IMR-90 (cell line): ENCODE measurements at regions not wholly inside any gene's neighbourhood (a gene's known extent, or its start where the extent isn't known, plus 50 kb on each side); places are given as distances from the start of the nearest gene placed in this dataset.

Source experiments
- ATAC-seq: fragments of 200-7000 bp; cut with Tn5 transposase; 2 replicates; pipeline ENCODE4 v1.9.1; 2020; ENCODE audit warnings: low read depth, mild to moderate bottlenecking, moderate library complexity
- BruUV-seq: library from RNA; stranded (reverse); fragments of 400-500 nt; replicated peaks from 2 replicates; lab custom pipeline; 2021; lab: Mats Ljungman, UMichigan
- CTCF ChIA-PET: fragments of 300-600 bp; formaldehyde crosslinking; extraction: SDS; loops from one replicate; lab custom pipeline; 2021; ENCODE audit warnings: antibody characterized with exemption; lab: Yijun Ruan, JAX
- POLR2A ChIA-PET: fragments of 300-600 bp; sonication (Branson Sonifier 250); formaldehyde crosslinking; loops from one replicate; lab custom pipeline; 2022; ENCODE audit warnings: antibody characterized with exemption; ENCODE audit not compliant: unreplicated experiment; lab: Charles Lee
- DNase-seq: peaks from one replicate; pipeline ENCODE4 v3.0.0; 2013
- H2AFZ ChIP-seq: replicated peaks from 2 replicates; pipeline ENCODE3; 2013; ENCODE audit warnings: low read length, mild to moderate bottlenecking; ENCODE audit not compliant: poor library complexity
- H2AK5ac ChIP-seq: 2 replicates; pipeline ENCODE4 v1.6.1; 2013; ENCODE audit warnings: low read depth, low read length, inconsistent platforms
- H2AK9ac ChIP-seq: replicated peaks from 2 replicates; pipeline ENCODE3; 2013; ENCODE audit warnings: mild to moderate bottlenecking, low read depth, low read length, moderate library complexity; ENCODE audit not compliant: poor library complexity
- H2BK120ac ChIP-seq: 2 replicates; pipeline ENCODE4 v1.6.1; 2013; ENCODE audit warnings: low read depth, low read length, inconsistent platforms
- H2BK15ac ChIP-seq: 3 replicates; pipeline ENCODE4 v1.6.1; 2013; ENCODE audit warnings: low read depth, low read length, inconsistent platforms
- H2BK20ac ChIP-seq: 2 replicates; pipeline ENCODE4 v1.6.1; 2013; ENCODE audit warnings: low read depth, mild to moderate bottlenecking, inconsistent platforms, low read length, moderate library complexity
- H2BK5ac ChIP-seq: 2 replicates; pipeline ENCODE4 v1.6.1; 2013; ENCODE audit warnings: mild to moderate bottlenecking, low read depth, low read length, inconsistent platforms; ENCODE audit not compliant: poor library complexity, severe bottlenecking
- H3K14ac ChIP-seq: replicated peaks from 2 replicates; pipeline ENCODE4 v1.6.1; 2013; ENCODE audit warnings: low read depth, low read length, inconsistent platforms
- H3K18ac ChIP-seq: 2 replicates; pipeline ENCODE4 v1.6.1; 2013; ENCODE audit warnings: low read depth, low read length, control low read depth
- H3K23ac ChIP-seq: 2 replicates; pipeline ENCODE4 v1.6.1; 2013; ENCODE audit warnings: low read depth, low read length, inconsistent platforms
- H3K27ac ChIP-seq: 2 replicates; pipeline ENCODE4 v1.5.1; 2013; ENCODE audit warnings: mild to moderate bottlenecking, control low read depth, low read length; ENCODE audit not compliant: insufficient read depth
- H3K27me3 ChIP-seq: 2 replicates; pipeline ENCODE4 v1.6.1; 2013; ENCODE audit warnings: low read length; ENCODE audit not compliant: control insufficient read depth, insufficient read depth
- H3K36me3 ChIP-seq: 2 replicates; pipeline ENCODE4 v1.6.1; 2013; ENCODE audit warnings: low read length, mixed read lengths; ENCODE audit not compliant: control insufficient read depth, insufficient read depth
- H3K4ac ChIP-seq: 2 replicates; pipeline ENCODE4 v1.6.1; 2013; ENCODE audit warnings: low read depth, low read length, inconsistent platforms
- H3K4me1 ChIP-seq: 2 replicates; pipeline ENCODE4 v1.6.1; 2013; ENCODE audit warnings: low read length, mixed read lengths; ENCODE audit not compliant: control insufficient read depth, insufficient read depth
- H3K4me2 ChIP-seq: 2 replicates; pipeline ENCODE4 v1.6.1; 2013; ENCODE audit warnings: low read depth, mild to moderate bottlenecking, control low read depth, low read length, moderate library complexity
- H3K4me3 ChIP-seq: 2 replicates; pipeline ENCODE4 v1.5.1; 2013; ENCODE audit warnings: low read depth, mild to moderate bottlenecking, control low read depth, low read length, moderate library complexity; ENCODE audit not compliant: insufficient read depth
- H3K56ac ChIP-seq: 2 replicates; pipeline ENCODE4 v1.6.1; 2013; ENCODE audit warnings: low read length, inconsistent platforms; ENCODE audit not compliant: insufficient read depth; ENCODE audit errors: extremely low read depth
- H3K79me1 ChIP-seq, 2 experiments: 2 replicates each; pipeline ENCODE4 v1.6.1; 2013; ENCODE audit warnings: low read length in 2 of 2, inconsistent platforms in 1 of 2, low read depth in 1 of 2
- H3K9ac ChIP-seq: 2 replicates; pipeline ENCODE4 v1.6.1; 2013; ENCODE audit warnings: low read depth, low read length, control low read depth
- H3K9me1 ChIP-seq: 2 replicates; pipeline ENCODE4 v1.6.1; 2013; ENCODE audit warnings: low read length, inconsistent platforms; ENCODE audit not compliant: insufficient read depth
- H3K9me3 ChIP-seq: 2 replicates; pipeline ENCODE4 v1.6.1; 2013; ENCODE audit warnings: low read length; ENCODE audit not compliant: control insufficient read depth, insufficient read depth
- H4K20me1 ChIP-seq: 2 replicates; pipeline ENCODE4 v1.6.1; 2013; ENCODE audit warnings: low read length, inconsistent platforms; ENCODE audit not compliant: insufficient read depth
- H4K5ac ChIP-seq: 2 replicates; pipeline ENCODE4 v1.6.1; 2013; ENCODE audit warnings: mild to moderate bottlenecking, low read depth, low read length, control low read depth
- H4K8ac ChIP-seq, 2 experiments: 2 replicates each; pipeline ENCODE4 v1.6.1; 2013; ENCODE audit warnings: low read depth in 2 of 2, low read length in 2 of 2, control low read depth in 1 of 2, inconsistent platforms in 1 of 2
- H4K91ac ChIP-seq: 2 replicates; pipeline ENCODE4 v1.6.1; 2013; ENCODE audit warnings: low read depth, low read length, inconsistent platforms; ENCODE audit not compliant: insufficient read depth
- MAZ ChIP-seq: IDR thresholded peaks from 2 replicates; pipeline ENCODE4 v1.6.1; 2012; ENCODE audit warnings: low read depth, mild to moderate bottlenecking, low read length, improper control_type of control experiment, moderate library complexity, borderline replicate concordance
- POLR2A ChIP-seq: IDR thresholded peaks from 2 replicates; pipeline ENCODE4 v1.6.1; 2012; ENCODE audit warnings: mild to moderate bottlenecking, low read depth, low read length
- WGBS, 2 experiments: methylation state at CpG; one replicate each; pipeline versions ENCODE4 v1.1.5 to v1.1.7; 2013; ENCODE audit warnings: missing lambda C conversion rate in 2 of 2; ENCODE audit not compliant: insufficient read length in 1 of 2; ENCODE audit errors: extremely low coverage in 2 of 2; 5-methylcytosine and 5-hydroxymethylcytosine counted together
- dilution Hi-C: fragments of 300-500 bp; cut with HindIII; formaldehyde crosslinking; loops from one replicate; pipeline ENCODE4 v1.14.3; 2018; ENCODE audit warnings: low sequenced_read_pairs; ENCODE audit not compliant: unreplicated experiment
- in situ Hi-C: fragments of 300-500 bp; cut with MboI; formaldehyde crosslinking; loops from 3 replicates; pipeline ENCODE4 v1.14.3; 2019; ENCODE audit warnings: low sequenced_read_pairs, inconsistent platforms, mixed read lengths
- intact Hi-C: fragments of 100-400 bp; cut with micrococcal nuclease; formaldehyde crosslinking; loops from 2 replicates; pipeline ENCODE4 v1.10.0; 2022
- TF ChIP-seq, protein P1 (sequence below): fragments of 150-350 bp; IDR thresholded peaks from 2 replicates; pipeline ENCODE4 v1.6.1; 2017; ENCODE audit warnings: mild to moderate bottlenecking, antibody characterized with exemption, low read length, low read depth

DNA sequence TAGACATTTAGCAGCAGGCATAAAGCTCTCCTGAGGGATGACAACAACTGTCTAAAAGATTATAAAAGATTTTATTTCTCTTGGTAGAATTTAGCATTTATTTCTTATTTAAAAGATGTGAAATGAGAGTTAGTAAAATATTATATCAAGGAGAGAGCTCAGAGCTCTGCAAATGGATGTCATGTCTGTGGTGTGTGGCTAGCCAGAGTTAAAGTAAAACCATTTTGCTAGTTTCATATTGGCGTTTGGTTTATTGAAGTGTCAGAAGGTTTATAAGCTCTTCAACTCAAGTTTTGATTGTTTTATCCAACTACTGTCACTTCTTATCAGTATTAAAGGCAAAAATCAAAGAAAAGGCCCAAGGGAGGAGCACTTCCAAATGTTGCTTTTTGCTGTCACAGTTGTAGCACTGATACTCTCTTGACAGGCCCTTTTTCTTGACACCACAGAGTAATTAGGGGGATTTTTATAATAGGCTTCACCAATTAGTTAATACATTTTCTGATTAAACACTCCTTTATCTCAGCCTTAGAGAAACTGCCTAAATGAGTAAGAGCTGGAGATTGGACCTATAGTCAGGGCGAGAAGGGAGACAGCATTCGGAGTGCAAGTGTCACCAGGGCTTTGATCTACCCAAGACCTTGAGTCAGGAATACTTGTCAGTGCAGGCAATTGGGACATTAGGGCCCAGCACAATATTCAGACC lies 233.9 kb downstream of the PTBP2 start:
- Histone ChIP-seq H3K79me1 (no peaks in the 10 kb centered on the region), H3K27ac (no peak overlapping the region), H2BK15ac (no peak overlapping the region), H3K9me3 (no peaks in the 10 kb centered on the region), H3K23ac (no peak overlapping the region), H4K20me1 (no peaks in the 10 kb centered on the region), H3K4me3 (no peak overlapping the region), H3K18ac (no peak overlapping the region), H3K14ac (no peak overlapping the region), H3K27me3 (no peaks in the 10 kb centered on the region), H2AFZ (no peak overlapping the region), H3K56ac (no peak overlapping the region), H3K4me1 (no peaks in the 10 kb centered on the region), H4K91ac (no peak overlapping the region), H2BK5ac (no peak overlapping the region), H3K4me2 (no peak overlapping the region), H2BK20ac (no peak overlapping the region), H2BK120ac (no peak overlapping the region), H3K9ac (no peak overlapping the region), H3K9me1 (no peaks in the 10 kb centered on the region), H3K4ac (no peak overlapping the region), H2AK9ac (no peak overlapping the region), H4K5ac (no peak overlapping the region), H2AK5ac (no peak overlapping the region), H3K36me3 (no peaks in the 10 kb centered on the region), H4K8ac (no peak overlapping the region)
- ChIA-PET POLR2A (no interaction called here), CTCF (no interaction called here)
- intact Hi-C loops, result no loop called here
- TF ChIP-seq MAZ, result no peak
- TF ChIP-seq, protein P1, sequence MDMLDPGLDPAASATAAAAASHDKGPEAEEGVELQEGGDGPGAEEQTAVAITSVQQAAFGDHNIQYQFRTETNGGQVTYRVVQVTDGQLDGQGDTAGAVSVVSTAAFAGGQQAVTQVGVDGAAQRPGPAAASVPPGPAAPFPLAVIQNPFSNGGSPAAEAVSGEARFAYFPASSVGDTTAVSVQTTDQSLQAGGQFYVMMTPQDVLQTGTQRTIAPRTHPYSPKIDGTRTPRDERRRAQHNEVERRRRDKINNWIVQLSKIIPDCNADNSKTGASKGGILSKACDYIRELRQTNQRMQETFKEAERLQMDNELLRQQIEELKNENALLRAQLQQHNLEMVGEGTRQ, result no peak
- no peak for TF ChIP-seq POLR2A
- dilution Hi-C loops, result no loop called here
- in situ Hi-C loops, result loop anchor here (25.0 kb wide), 1 partner anchor 832 kb away; no protein-coding TSS in a partner anchor
- DNase-seq (no peak), ATAC-seq (no peak)
- BruUV-seq, result no TSS peak
- WGBS, 2 experiments, result no CpG with 5 or more reads among the region's 3 CpGs
